HCT116 (cell line): ENCODE measurements at regions not wholly inside any gene's neighbourhood (a gene's known extent, or its start where the extent isn't known, plus 50 kb on each side); places are given as distances from the start of the nearest gene placed in this dataset.

Source experiments
- ATAC-seq: fragments of 200-7000 bp; cut with Tn5 transposase; 2 replicates; pipeline ENCODE4 v1.9.1; 2020; ENCODE audit warnings: mild to moderate bottlenecking, moderate library complexity
- BruUV-seq: library from RNA; stranded (reverse); fragments of 400-500 nt; replicated peaks from 2 replicates; lab custom pipeline; 2021; lab: Mats Ljungman, UMichigan
- CTCF ChIA-PET: fragments of 300-600 bp; sonication (Branson Sonifier 250); formaldehyde crosslinking; loops from one replicate; lab custom pipeline; 2021; ENCODE audit warnings: antibody characterized with exemption; lab: Charles Lee
- POLR2A ChIA-PET: fragments of 300-600, 350-600 bp; sonication (Branson Sonifier 250); formaldehyde crosslinking; loops from one replicate; lab custom pipeline; 2021; ENCODE audit warnings: antibody characterized with exemption; lab: Charles Lee
- RAD21 ChIA-PET, 2 experiments: fragments of 300-600 bp; sonication (Branson Sonifier 250); formaldehyde crosslinking; loops; one replicate each; lab custom pipeline; 2023; ENCODE audit warnings: low total read pairs in 2 of 2; ENCODE audit not compliant: uncharacterized antibody in 2 of 2, unreplicated experiment in 2 of 2, low non-redundant PET in 1 of 2; lab: Charles Lee
- DNase-seq: peaks from one replicate; pipeline ENCODE4 v3.0.0-alpha.2; 2010; ENCODE audit warnings: low read depth, low spot score
- H2AFZ ChIP-seq: fragments of 200-600 bp; shearing (Covaris generic), sonication (generic); 2 replicates; pipeline ENCODE4 v1.6.1; 2017; ENCODE audit warnings: low read depth, mixed run types, mixed read lengths, antibody characterized with exemption, low read length; ENCODE audit not compliant: poor library complexity, severe bottlenecking
- H3K27ac ChIP-seq: 2 replicates; pipeline ENCODE4 v1.5.1; 2012; ENCODE audit warnings: low read depth, low read length
- H3K27me3 ChIP-seq: fragments of 200-600 bp; sonication (generic); 2 replicates; pipeline ENCODE4 v1.6.1; 2016; ENCODE audit warnings: mixed run types, low read length, mixed read lengths; ENCODE audit not compliant: insufficient read depth
- H3K36me3 ChIP-seq, 2 experiments: fragments of 200-500 bp in 1 of 2; fragments of 200-600 bp in 1 of 2; sonication (Bioruptor generic) in 1 of 2; sonication (generic) in 1 of 2; 2 replicates each; pipeline versions ENCODE4 v1.5.1 to v1.6.1; 2014 to 2016; ENCODE audit warnings: low read length in 2 of 2, inconsistent platforms in 1 of 2, mixed read lengths in 1 of 2, mixed run types in 1 of 2; ENCODE audit not compliant: insufficient read depth in 2 of 2, control insufficient read depth in 1 of 2
- H3K4me1 ChIP-seq, 2 experiments: fragments of 200-600 bp in 1 of 2; sonication (generic) in 1 of 2; 2 replicates each; pipeline versions ENCODE4 v1.5.1 to v1.6.1; 2012 to 2017; ENCODE audit warnings: low read length in 2 of 2, inconsistent platforms in 1 of 2, mild to moderate bottlenecking in 1 of 2, mixed read lengths in 1 of 2, mixed run types in 1 of 2, moderate library complexity in 1 of 2; ENCODE audit not compliant: insufficient read depth in 2 of 2, control insufficient read depth in 1 of 2
- H3K4me2 ChIP-seq: fragments of 200-600 bp; sonication (generic); 2 replicates; pipeline ENCODE4 v1.6.1; 2017; ENCODE audit warnings: mixed run types, low read length, mixed read lengths
- H3K4me3 ChIP-seq, 2 experiments: fragments of 200-600 bp in 1 of 2; sonication (generic) in 1 of 2; replicated peaks in 1 of 2; 2 replicates each; pipeline ENCODE4 v1.5.1; 2011 to 2016; ENCODE audit warnings: low read length in 2 of 2, control low read depth in 1 of 2, low read depth in 1 of 2, mild to moderate bottlenecking in 1 of 2, mixed read lengths in 1 of 2, mixed run types in 1 of 2
- H3K79me2 ChIP-seq: fragments of 200-600 bp; sonication (generic); 2 replicates; pipeline ENCODE4 v1.6.1; 2017; ENCODE audit warnings: mild to moderate bottlenecking, mixed run types, low read length, moderate library complexity, mixed read lengths; ENCODE audit not compliant: insufficient read depth
- H3K9ac ChIP-seq: fragments of 200-600 bp; sonication (generic); 2 replicates; pipeline ENCODE4 v1.6.1; 2016; ENCODE audit warnings: low read length, mixed read lengths
- H3K9me2 ChIP-seq: fragments of 200-600 bp; sonication (generic), shearing (Covaris generic); 2 replicates; pipeline ENCODE4 v1.6.1; 2017; ENCODE audit warnings: mixed run types, mild to moderate bottlenecking, moderate library complexity; ENCODE audit not compliant: insufficient read depth
- H3K9me3 ChIP-seq, 2 experiments: fragments of 200-500 bp in 1 of 2; fragments of 200-600 bp in 1 of 2; sonication (Bioruptor generic) in 1 of 2; sonication (generic) in 1 of 2; 2 replicates each; pipeline ENCODE4 v1.6.1; 2014 to 2017; ENCODE audit warnings: low read length in 2 of 2, mixed read lengths in 2 of 2, inconsistent platforms in 1 of 2, low read depth in 1 of 2, mild to moderate bottlenecking in 1 of 2, mixed run types in 1 of 2, moderate library complexity in 1 of 2; ENCODE audit not compliant: control insufficient read depth in 1 of 2, insufficient read depth in 1 of 2
- H4K20me1 ChIP-seq: fragments of 200-600 bp; sonication (generic), shearing (Covaris generic); 2 replicates; pipeline ENCODE4 v1.6.1; 2017; ENCODE audit warnings: mixed run types, mild to moderate bottlenecking, moderate library complexity; ENCODE audit not compliant: insufficient read depth
- ATF3 ChIP-seq: IDR thresholded peaks from 2 replicates; pipeline ENCODE4 v1.6.1; 2012
- CBX3 ChIP-seq: IDR thresholded peaks from 2 replicates; pipeline ENCODE4 v1.6.1; 2012; ENCODE audit warnings: low read depth
- CEBPB ChIP-seq: IDR thresholded peaks from 2 replicates; pipeline ENCODE4 v1.6.1; 2012; ENCODE audit warnings: low read depth
- EGR1 ChIP-seq: IDR thresholded peaks from 2 replicates; pipeline ENCODE4 v1.6.1; 2012; ENCODE audit warnings: low read depth
- ELF1 ChIP-seq: IDR thresholded peaks from 2 replicates; pipeline ENCODE4 v1.6.1; 2012; ENCODE audit warnings: low read depth, borderline replicate concordance
- EZH2phosphoT487 ChIP-seq: fragments of 200-600 bp; IDR thresholded peaks from 2 replicates; pipeline ENCODE4 v1.6.1; 2018; ENCODE audit warnings: antibody characterized with exemption, borderline replicate concordance
- FOSL1 ChIP-seq: IDR thresholded peaks from 2 replicates; pipeline ENCODE4 v1.6.1; 2012; ENCODE audit warnings: low read depth
- JUND ChIP-seq: IDR thresholded peaks from 2 replicates; pipeline ENCODE4 v1.6.1; 2012
- POLR2A ChIP-seq: IDR thresholded peaks from 2 replicates; pipeline ENCODE4 v1.7.0; 2011; ENCODE audit warnings: borderline replicate concordance; ENCODE audit not compliant: insufficient read depth, insufficient read length; ENCODE audit errors: extremely low read depth
- RAD21 ChIP-seq: IDR thresholded peaks from 2 replicates; pipeline ENCODE4 v1.6.1; 2012; ENCODE audit warnings: low read depth, mild to moderate bottlenecking
- SIN3A ChIP-seq: IDR thresholded peaks from 2 replicates; pipeline ENCODE4 v1.6.1; 2012; ENCODE audit warnings: low read depth
- SRF ChIP-seq: IDR thresholded peaks from 2 replicates; pipeline ENCODE4 v1.6.1; 2012; ENCODE audit warnings: low read depth
- TCF7L2 ChIP-seq: IDR thresholded peaks from 2 replicates; pipeline ENCODE4 v1.7.0; 2011; ENCODE audit warnings: borderline replicate concordance, inconsistent platforms; ENCODE audit not compliant: insufficient read depth, insufficient read length; ENCODE audit errors: extremely low read depth
- ZBTB33 ChIP-seq: IDR thresholded peaks from 2 replicates; pipeline ENCODE4 v1.6.1; 2011; ENCODE audit warnings: mild to moderate bottlenecking, low read length, moderate library complexity; ENCODE audit not compliant: insufficient replicate concordance; ENCODE audit errors: extremely low read depth
- ZFX ChIP-seq: fragments of 450-650 bp; IDR thresholded peaks from 2 replicates; pipeline ENCODE4 v1.6.1; 2017
- ZNF274 ChIP-seq: fragments of 200-500 bp; sonication (Bioruptor generic); IDR thresholded peaks from 2 replicates; pipeline ENCODE4 v1.6.1; 2014; ENCODE audit warnings: mild to moderate bottlenecking, low read depth, low read length, inconsistent platforms
- intact Hi-C: fragments of 100-400 bp; cut with micrococcal nuclease; formaldehyde crosslinking; loops from 2 replicates; pipeline ENCODE4 v1.10.0; 2022

DNA sequence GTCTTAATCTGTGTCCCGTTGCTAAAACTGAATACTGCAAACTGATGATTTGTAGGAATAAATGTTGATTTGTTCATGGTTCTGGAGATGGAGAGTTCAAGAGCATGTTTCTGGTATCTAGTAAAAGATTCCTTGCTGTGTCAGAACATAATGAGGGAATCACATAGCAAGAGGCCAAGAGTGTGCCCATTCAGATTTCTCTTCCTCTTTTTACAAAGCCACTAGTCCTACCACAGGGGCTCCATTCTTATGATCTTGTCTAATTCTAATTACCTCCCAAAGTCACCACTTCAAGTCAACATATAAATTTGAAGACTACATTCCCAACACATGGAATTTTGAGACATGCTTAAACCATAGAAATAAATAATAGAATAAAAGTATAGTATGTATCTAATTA lies 608.8 kb upstream of the EPHA5 start:
- H3K4me2 ChIP-seq, result no peak overlapping the region
- ATAC-seq, result no peak
- H3K27me3 ChIP-seq, result no peaks in the 10 kb centered on the region
- ChIA-PET POLR2A (no interaction called here), RAD21 (no interaction called here), CTCF (no interaction called here)
- intact Hi-C loops, result no loop called here
- no peak overlapping the region for H2AFZ ChIP-seq
- no peaks in the 10 kb centered on the region for H4K20me1 ChIP-seq
- no TSS peak for BruUV-seq
- no peak overlapping the region for H3K4me3 ChIP-seq
- H3K9ac ChIP-seq, result no peak overlapping the region
- no peak overlapping the region for H3K27ac ChIP-seq
- no peak for DNase-seq
- no peaks in the 10 kb centered on the region for H3K36me3 ChIP-seq
- H3K9me3 ChIP-seq, result peaks cover 10 to 16% of the 10 kb centered on the region in 2 experiments; a peak in 3 of 4 replicates
- H3K4me1 ChIP-seq, result no peaks in the 10 kb centered on the region
- TF ChIP-seq TCF7L2 (no peak), ZFX (no peak), CBX3 (no peak), ELF1 (no peak)
- no peaks in the 10 kb centered on the region for H3K9me2 ChIP-seq
- H3K79me2 ChIP-seq, result no peaks in the 10 kb centered on the region

GRCh38 chr4:66275411-66276038 lies 605.2 kb upstream of the EPHA5 start:
- intact Hi-C loops, result no loop called here
- ChIA-PET POLR2A (no interaction called here), RAD21 (no interaction called here), CTCF (no interaction called here)
- TF ChIP-seq ZFX, result no peak
- no peak for TF ChIP-seq FOSL1
- no peak for TF ChIP-seq CEBPB
- TF ChIP-seq POLR2A, result no peak
- no peak for TF ChIP-seq CBX3
- TF ChIP-seq ZNF274, result no peak
- no peak for TF ChIP-seq JUND
- TF ChIP-seq ZBTB33, result no peak
- TF ChIP-seq ELF1, result no peak
- no peak for TF ChIP-seq ATF3
- no peak for TF ChIP-seq EZH2phosphoT487
- no peak for TF ChIP-seq RAD21
- TF ChIP-seq SRF, result no peak
- no peak for TF ChIP-seq SIN3A
- no peak for TF ChIP-seq EGR1
- Histone ChIP-seq H3K9ac (no peak overlapping the region), H3K27me3 (no peaks in the 10 kb centered on the region), H4K20me1 (no peaks in the 10 kb centered on the region), H3K9me3 (peaks cover 10 to 18% of the 10 kb centered on the region in 2 experiments; a peak in 2 of 4 replicates), H3K4me2 (no peak overlapping the region), H3K4me3 (no peak overlapping the region), H3K36me3 (no peaks in the 10 kb centered on the region), H3K9me2 (no peaks in the 10 kb centered on the region), H3K27ac (no peak overlapping the region), H3K4me1 (no peaks in the 10 kb centered on the region), H3K79me2 (no peaks in the 10 kb centered on the region), H2AFZ (no peak overlapping the region)
- ATAC-seq, result no peak
- no peak for DNase-seq
- no TSS peak for BruUV-seq
